ENCODE measurements at regions not wholly inside any gene's neighbourhood (a gene's known extent, or its start where the extent isn't known, plus 50 kb on each side); places are given as distances from the start of the nearest gene placed in this dataset.

GRCh38 chr4:3362431-3363287, 69.8 kb downstream of the RGS12 start:
- DNase-seq: no peak
- H3K4me1 Mint-ChIP-seq: peaks cover 8% of the 10 kb centered on the region
- no peaks in the 10 kb centered on the region for H3K27me3 Mint-ChIP-seq (ENCODE audit: insufficient read depth)
- no peaks in the 10 kb centered on the region for H3K36me3 Mint-ChIP-seq (ENCODE audit: low read depth)
- TF ChIP-seq CTCF (conservative IDR thresholded peaks at IDR 0.05): no peak
- Histone ChIP-seq H3K9ac (ENCODE audit: extremely low read depth, low read length, poor library complexity, severe bottlenecking) (no peak overlapping the region), H3K27ac (ENCODE audit: low read depth, low read length) (no peak overlapping the region), H3K36me3 (ENCODE audit: control insufficient read depth, insufficient read depth, low read length) (no peaks in the 10 kb centered on the region), H3K27me3 (ENCODE audit: control insufficient read depth, insufficient read depth, low read length, poor library complexity, severe bottlenecking) (no peaks in the 10 kb centered on the region), H3K4me3 (ENCODE audit: low read length) (no peak overlapping the region), H3K4me1 (ENCODE audit: control insufficient read depth, insufficient read depth, low read length) (no peaks in the 10 kb centered on the region), H3K9me3 (ENCODE audit: control insufficient read depth, low read length) (no peaks in the 10 kb centered on the region)
- H3K27ac Mint-ChIP-seq: no peak overlapping the region
- no peak overlapping the region for H3K4me3 Mint-ChIP-seq
- 94 to 98% methylated on average over 14 to 19 of the region's 19 CpGs for WGBS, 2 experiments (ENCODE audit: insufficient coverage in 1 of 2, insufficient read length in 1 of 2)
- H3K9me3 Mint-ChIP-seq: no peaks in the 10 kb centered on the region

GRCh38 chr4:3363411-3364141, 70.8 kb downstream of the RGS12 start:
- Mint-ChIP-seq H3K4me1 (peaks cover 8% of the 10 kb centered on the region), H3K36me3 (ENCODE audit: low read depth) (no peaks in the 10 kb centered on the region), H3K4me3 (no peak overlapping the region), H3K27me3 (ENCODE audit: insufficient read depth) (no peaks in the 10 kb centered on the region), H3K27ac (no peak overlapping the region), H3K9me3 (no peaks in the 10 kb centered on the region)
- Histone ChIP-seq H3K4me1 (ENCODE audit: control insufficient read depth, insufficient read depth, low read length) (no peaks in the 10 kb centered on the region), H3K27me3 (ENCODE audit: control insufficient read depth, insufficient read depth, low read length, poor library complexity, severe bottlenecking) (no peaks in the 10 kb centered on the region), H3K9me3 (ENCODE audit: control insufficient read depth, low read length) (no peaks in the 10 kb centered on the region), H3K36me3 (ENCODE audit: control insufficient read depth, insufficient read depth, low read length) (no peaks in the 10 kb centered on the region), H3K27ac (ENCODE audit: low read depth, low read length) (no peak overlapping the region), H3K9ac (ENCODE audit: extremely low read depth, low read length, poor library complexity, severe bottlenecking) (no peak overlapping the region), H3K4me3 (ENCODE audit: low read length) (no peak overlapping the region)
- no peak for DNase-seq
- no peak for TF ChIP-seq CTCF (conservative IDR thresholded peaks at IDR 0.05)
- 93 to 96% methylated on average over 28 to 30 of the region's 30 CpGs for WGBS, 2 experiments (ENCODE audit: insufficient coverage in 1 of 2, insufficient read length in 1 of 2)

- no peak overlapping the region for H3K27ac ChIP-seq (ENCODE audit: low read depth, low read length)
- peaks cover 8% of the 10 kb centered on the region for H3K4me1 Mint-ChIP-seq
- H3K9me3 Mint-ChIP-seq: no peaks in the 10 kb centered on the region
- no peaks in the 10 kb centered on the region for H3K27me3 ChIP-seq (ENCODE audit: control insufficient read depth, insufficient read depth, low read length, poor library complexity, severe bottlenecking)
- no peaks in the 10 kb centered on the region for H3K36me3 ChIP-seq (ENCODE audit: control insufficient read depth, insufficient read depth, low read length)
- no peaks in the 10 kb centered on the region for H3K27me3 Mint-ChIP-seq (ENCODE audit: insufficient read depth)
- H3K4me3 Mint-ChIP-seq: no peak overlapping the region
- peak overlapping the region; percentile 16 for H3K27ac Mint-ChIP-seq
- no peak for DNase-seq
- H3K9ac ChIP-seq (ENCODE audit: extremely low read depth, low read length, poor library complexity, severe bottlenecking): no peak overlapping the region
- 92 to 94% methylated on average over 4 to 17 of the region's 17 CpGs for WGBS, 2 experiments (ENCODE audit: insufficient coverage in 1 of 2, insufficient read length in 1 of 2)
- H3K4me3 ChIP-seq (ENCODE audit: low read length): no peak overlapping the region
- TF ChIP-seq CTCF (conservative IDR thresholded peaks at IDR 0.05): no peak
- H3K4me1 ChIP-seq (ENCODE audit: control insufficient read depth, insufficient read depth, low read length): peaks cover 4% of the 10 kb centered on the region
- H3K9me3 ChIP-seq (ENCODE audit: control insufficient read depth, low read length): no peaks in the 10 kb centered on the region
- H3K36me3 Mint-ChIP-seq (ENCODE audit: low read depth): no peaks in the 10 kb centered on the region
Observed at GRCh38 chr4:3364199-3364598, 71.4 kb downstream of the RGS12 start.
